ENCODE measurements at regions not wholly inside any gene's neighbourhood (a gene's known extent, or its start where the extent isn't known, plus 50 kb on each side); places are given as distances from the start of the nearest gene placed in this dataset.

GRCh38 chr11:76721755-76722677 is 51.5 kb upstream of the LRRC32 start:
- peak; percentile 65 for DNase-seq (ENCODE audit: low spot score)

GRCh38 chr11:76723142-76723541 is 52.6 kb upstream of the LRRC32 start:
- no peak for DNase-seq (ENCODE audit: low spot score)

- DNase-seq (ENCODE audit: low spot score) = no peak
Observed at GRCh38 chr11:76723548-76723947, 53.0 kb upstream of the LRRC32 start.

- no peak for DNase-seq (ENCODE audit: low spot score)
Observed at GRCh38 chr11:76724171-76724768, 53.7 kb upstream of the LRRC32 start.

- no peak for DNase-seq (ENCODE audit: low spot score)
Observed at GRCh38 chr11:76728227-76728626, 54.9 kb upstream of the TSKU start.

GRCh38 chr11:76728778-76729177 is 54.4 kb upstream of the TSKU start:
- DNase-seq (ENCODE audit: low spot score) = no peak

- no peak for DNase-seq (ENCODE audit: low spot score)
Observed at GRCh38 chr11:76729214-76729613, 53.9 kb upstream of the TSKU start.

GRCh38 chr11:76730887-76731565 is 52.1 kb upstream of the TSKU start:
- DNase-seq (ENCODE audit: low spot score) = no peak

GRCh38 chr11:76732643-76733042 is 50.5 kb upstream of the TSKU start:
- DNase-seq (ENCODE audit: low spot score) = no peak

All from CD4-positive, alpha-beta T cell treated with Interleukin-6 at 100 ng/mL for 8 hours (primary cell).